T-helper 2 cell treated with Interferon-gamma antibody and Interleukin-4, amounts not matched to agents 5 μg/mL and 100 μg/mL, for 36 hours (primary cell): ENCODE measurements at regions not wholly inside any gene's neighbourhood (a gene's known extent, or its start where the extent isn't known, plus 50 kb on each side); places are given as distances from the start of the nearest gene placed in this dataset.

Source experiments
- DNase-seq: peaks from one replicate; pipeline ENCODE4 v3.0.0; 2021; ENCODE audit warnings: low spot score
- H3K27ac Mint-ChIP-seq: one replicate; pipeline ENCODE4 v1.8.0; 2021; ENCODE audit warnings: mild to moderate bottlenecking, mixed read lengths
- H3K27me3 Mint-ChIP-seq: one replicate; pipeline ENCODE4 v1.8.0; 2021; ENCODE audit warnings: low read depth, mixed read lengths
- H3K36me3 Mint-ChIP-seq: one replicate; pipeline ENCODE4 v1.8.0; 2021; ENCODE audit warnings: low read depth, mixed read lengths
- H3K4me1 Mint-ChIP-seq: one replicate; pipeline ENCODE4 v1.8.0; 2021; ENCODE audit warnings: low read depth, mixed read lengths
- H3K4me3 Mint-ChIP-seq: one replicate; pipeline ENCODE4 v1.8.0; 2022; ENCODE audit warnings: mild to moderate bottlenecking, moderate library complexity, mixed read lengths
- H3K9me3 Mint-ChIP-seq: one replicate; pipeline ENCODE4 v1.8.0; 2021; ENCODE audit warnings: mixed read lengths

DNA sequence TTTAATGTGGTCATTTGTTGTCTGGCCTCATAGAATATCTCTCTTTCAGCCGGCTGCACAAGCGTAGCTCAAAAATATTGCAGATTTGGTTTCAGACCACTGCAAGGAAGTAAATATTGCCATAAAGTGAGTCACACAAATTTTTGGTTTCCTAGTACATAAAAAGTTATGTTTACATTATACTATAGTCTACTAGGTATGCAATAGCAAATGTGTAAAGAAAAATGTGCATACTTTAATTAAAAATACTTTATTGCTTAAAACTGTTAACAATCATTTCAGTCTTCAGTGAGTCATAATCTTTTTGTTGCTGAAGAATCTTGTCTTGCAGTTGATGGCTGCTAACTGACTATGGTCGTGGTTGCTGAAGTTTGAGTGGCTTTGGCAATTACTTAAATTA lies 425.1 kb upstream of the ROBO1 start:
- no peaks in the 10 kb centered on the region for H3K4me1 Mint-ChIP-seq
- H3K27ac Mint-ChIP-seq, result no peak overlapping the region
- no peak overlapping the region for H3K4me3 Mint-ChIP-seq
- H3K36me3 Mint-ChIP-seq, result no peaks in the 10 kb centered on the region
- H3K9me3 Mint-ChIP-seq, result peaks cover 47% of the 10 kb centered on the region
- DNase-seq, result no peak
- H3K27me3 Mint-ChIP-seq, result no peaks in the 10 kb centered on the region

DNA sequence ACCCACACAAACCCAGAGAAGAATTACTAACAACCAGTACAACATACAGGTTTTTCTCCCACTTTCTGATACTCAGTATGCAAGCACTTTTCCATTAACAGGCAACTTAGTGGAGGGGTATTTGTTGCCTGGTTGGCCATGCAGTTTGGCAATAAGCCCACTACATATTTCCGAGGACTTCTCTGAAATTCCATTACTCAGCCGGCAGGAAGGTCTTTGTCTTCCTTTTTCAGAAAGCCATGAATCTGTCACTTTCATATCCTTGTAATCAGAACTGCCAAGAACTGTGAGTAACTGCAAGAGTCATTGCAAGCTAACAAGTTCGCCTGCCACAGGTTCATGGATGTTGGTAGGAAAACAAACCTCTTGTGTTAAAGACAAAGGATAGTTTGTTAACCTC lies 422.3 kb upstream of the ROBO1 start:
- H3K27me3 Mint-ChIP-seq, result no peaks in the 10 kb centered on the region
- peaks cover 54% of the 10 kb centered on the region for H3K9me3 Mint-ChIP-seq
- no peak overlapping the region for H3K4me3 Mint-ChIP-seq
- DNase-seq, result no peak
- H3K27ac Mint-ChIP-seq, result no peak overlapping the region
- no peaks in the 10 kb centered on the region for H3K4me1 Mint-ChIP-seq
- no peaks in the 10 kb centered on the region for H3K36me3 Mint-ChIP-seq

DNA sequence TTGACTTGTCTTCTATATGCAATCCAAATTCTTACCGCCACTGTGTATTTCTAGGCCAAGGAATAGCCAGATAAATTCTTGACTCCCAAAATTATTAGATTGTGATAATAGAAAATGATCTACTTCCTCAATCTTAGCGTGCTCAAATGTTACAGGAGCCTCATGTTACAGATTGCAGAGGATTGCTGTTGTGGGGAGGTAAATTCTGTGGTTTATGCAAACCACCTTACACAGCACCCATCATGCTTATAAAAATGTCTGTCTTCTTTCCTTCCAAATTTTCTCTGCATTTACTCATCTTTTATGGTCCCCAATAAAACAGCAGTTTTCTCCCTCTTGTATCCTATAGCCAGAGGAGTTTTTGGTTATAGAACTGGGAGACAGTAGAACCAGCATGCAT lies 420.2 kb upstream of the ROBO1 start:
- DNase-seq, result no peak
- H3K36me3 Mint-ChIP-seq, result no peaks in the 10 kb centered on the region
- no peaks in the 10 kb centered on the region for H3K27me3 Mint-ChIP-seq
- no peaks in the 10 kb centered on the region for H3K4me1 Mint-ChIP-seq
- H3K4me3 Mint-ChIP-seq, result no peak overlapping the region
- no peak overlapping the region for H3K27ac Mint-ChIP-seq
- peaks cover 43% of the 10 kb centered on the region for H3K9me3 Mint-ChIP-seq

DNA sequence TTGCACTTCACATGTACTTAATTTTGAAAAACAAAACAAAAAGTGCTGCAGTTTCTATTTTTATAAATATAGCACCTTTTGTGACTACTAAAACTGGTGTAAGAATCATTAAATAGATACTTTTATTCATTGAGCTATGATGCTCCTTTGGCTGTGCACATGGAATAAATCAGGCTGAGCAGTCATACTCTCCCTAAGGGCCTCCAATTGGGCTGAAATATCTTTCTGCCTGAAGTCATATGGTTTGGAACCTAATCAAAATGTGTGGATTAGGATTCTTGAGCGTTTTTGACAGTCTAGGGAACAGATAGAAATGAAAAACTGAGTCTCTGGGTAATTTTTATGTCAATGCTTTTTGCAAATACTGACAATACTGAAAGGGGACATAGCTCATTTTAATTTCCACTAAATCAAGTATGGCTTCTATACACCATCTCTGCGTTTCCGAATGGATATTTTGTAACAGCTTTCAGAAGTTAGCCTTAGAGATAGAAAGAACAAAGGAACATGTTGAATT lies 392.2 kb upstream of the ROBO1 start:
- H3K36me3 Mint-ChIP-seq, result no peaks in the 10 kb centered on the region
- H3K4me3 Mint-ChIP-seq, result no peak overlapping the region
- peaks cover 31% of the 10 kb centered on the region for H3K9me3 Mint-ChIP-seq

DNA sequence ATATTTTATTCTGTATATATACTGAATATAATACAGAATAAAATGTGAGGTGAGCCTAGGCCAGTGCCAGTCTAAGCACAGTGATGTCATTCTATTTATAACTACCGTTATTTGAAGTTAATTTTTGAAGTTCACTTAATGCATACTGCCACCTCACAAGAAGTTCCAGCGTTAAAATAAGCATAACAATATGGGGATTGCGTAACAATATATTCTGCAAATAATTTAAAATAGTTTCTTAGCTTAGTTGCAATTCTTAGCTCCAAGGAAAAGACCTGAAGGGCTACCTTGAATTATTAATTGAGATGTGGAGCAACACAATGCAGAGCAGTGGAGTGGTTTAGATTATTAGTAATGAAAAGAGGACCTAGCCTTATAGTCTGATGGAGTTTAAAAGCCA lies 390.5 kb upstream of the ROBO1 start:
- H3K9me3 Mint-ChIP-seq, result peaks cover 29% of the 10 kb centered on the region
- no peaks in the 10 kb centered on the region for H3K36me3 Mint-ChIP-seq
- no peaks in the 10 kb centered on the region for H3K27me3 Mint-ChIP-seq
- no peak overlapping the region for H3K27ac Mint-ChIP-seq
- no peaks in the 10 kb centered on the region for H3K4me1 Mint-ChIP-seq
- no peak for DNase-seq
- H3K4me3 Mint-ChIP-seq, result no peak overlapping the region

More for the DNA sequence above, 392.2 kb upstream of the ROBO1 start:
- no peak for DNase-seq
- Mint-ChIP-seq H3K27ac (no peak overlapping the region), H3K27me3 (no peaks in the 10 kb centered on the region), H3K4me1 (no peaks in the 10 kb centered on the region)

DNA sequence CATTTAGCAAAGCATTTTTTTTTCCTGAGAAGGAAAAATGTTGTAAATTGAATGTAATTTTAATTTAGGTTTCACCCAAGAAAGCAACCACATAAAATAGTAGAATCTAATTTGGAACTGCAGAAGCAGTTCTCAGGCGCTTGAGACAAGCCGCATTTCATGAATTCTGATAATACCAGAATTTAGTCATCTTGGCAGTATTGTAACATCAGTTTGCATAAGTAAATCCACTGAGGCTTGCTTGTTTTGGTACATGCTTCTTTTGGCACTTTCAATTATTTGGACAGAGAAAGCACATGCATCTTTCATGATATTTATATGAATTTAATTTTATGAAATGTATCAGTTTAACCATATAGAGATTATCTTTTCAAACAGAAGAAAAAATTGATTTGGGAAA lies 389.7 kb upstream of the ROBO1 start:
- Mint-ChIP-seq H3K27me3 (no peaks in the 10 kb centered on the region), H3K4me3 (no peak overlapping the region), H3K36me3 (no peaks in the 10 kb centered on the region), H3K27ac (no peak overlapping the region), H3K4me1 (no peaks in the 10 kb centered on the region), H3K9me3 (peaks cover 35% of the 10 kb centered on the region)
- DNase-seq, result no peak

DNA sequence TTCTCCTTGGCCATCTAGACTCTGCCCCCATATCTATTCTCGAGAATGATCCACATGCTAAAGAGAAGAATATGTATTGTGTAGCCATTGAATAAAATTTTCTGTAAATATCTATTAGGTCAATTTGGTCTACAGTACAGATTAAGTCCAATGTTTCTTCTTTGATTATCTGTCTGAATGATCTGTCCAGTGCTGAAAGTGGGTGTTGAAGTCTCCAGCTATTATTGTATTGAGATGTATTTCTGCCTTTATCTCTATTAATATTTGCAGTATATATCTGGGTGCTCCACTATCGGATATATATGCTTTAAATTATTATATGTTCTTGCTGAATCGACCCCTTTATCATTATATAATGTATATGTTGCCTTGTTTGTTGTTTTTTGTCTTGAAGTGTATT lies 384.9 kb upstream of the ROBO1 start:
- Mint-ChIP-seq H3K27ac (no peak overlapping the region), H3K9me3 (peaks cover 55% of the 10 kb centered on the region), H3K27me3 (no peaks in the 10 kb centered on the region), H3K4me1 (no peaks in the 10 kb centered on the region), H3K4me3 (no peak overlapping the region), H3K36me3 (no peaks in the 10 kb centered on the region)
- DNase-seq, result no peak

DNA sequence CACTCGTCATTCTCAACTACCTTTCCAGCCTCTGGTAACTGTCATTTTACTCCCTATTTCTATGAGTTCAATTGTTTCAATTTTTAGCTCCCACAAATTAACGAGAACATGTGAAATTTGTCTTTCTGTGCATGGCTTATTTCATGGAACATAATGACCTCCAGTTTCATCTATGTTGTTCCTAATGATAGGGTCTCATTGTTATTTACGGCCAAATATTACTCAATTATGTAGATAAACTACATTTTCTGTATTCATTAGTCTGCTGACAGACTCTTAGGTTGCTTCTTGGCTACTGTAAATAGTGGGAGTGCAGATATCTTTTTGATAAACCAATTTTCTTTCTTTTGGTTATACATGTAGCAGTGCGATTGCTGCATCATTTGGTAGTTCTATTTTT lies 374.9 kb upstream of the ROBO1 start:
- Mint-ChIP-seq H3K36me3 (no peaks in the 10 kb centered on the region), H3K9me3 (peaks cover 60% of the 10 kb centered on the region)

DNA sequence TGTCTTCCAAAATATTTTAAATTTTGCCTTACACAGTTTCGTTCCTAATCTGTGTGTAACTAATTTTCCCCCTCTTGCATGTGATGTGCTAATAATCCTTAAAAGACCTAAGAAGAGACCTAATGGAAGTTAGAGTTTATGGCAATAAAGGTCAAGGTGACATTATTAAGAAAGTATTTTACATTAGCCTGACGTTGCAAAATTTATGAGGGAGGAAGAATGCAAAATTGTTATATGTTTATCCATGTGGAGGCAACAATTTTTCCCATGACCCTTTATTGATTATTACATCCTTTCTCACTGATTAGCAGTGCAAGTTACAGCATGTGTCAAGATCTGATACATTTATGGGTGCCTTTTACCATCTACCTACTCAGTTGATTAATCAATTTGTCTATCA lies 373.8 kb upstream of the ROBO1 start:
- no peak overlapping the region for H3K4me3 Mint-ChIP-seq
- H3K9me3 Mint-ChIP-seq, result peaks cover 63% of the 10 kb centered on the region
- H3K27ac Mint-ChIP-seq, result no peak overlapping the region
- DNase-seq, result no peak
- no peaks in the 10 kb centered on the region for H3K4me1 Mint-ChIP-seq
- no peaks in the 10 kb centered on the region for H3K36me3 Mint-ChIP-seq
- H3K27me3 Mint-ChIP-seq, result no peaks in the 10 kb centered on the region

More for the DNA sequence above, 374.9 kb upstream of the ROBO1 start:
- no peaks in the 10 kb centered on the region for H3K4me1 Mint-ChIP-seq
- H3K27ac Mint-ChIP-seq, result no peak overlapping the region
- no peaks in the 10 kb centered on the region for H3K27me3 Mint-ChIP-seq
- no peak for DNase-seq
- no peak overlapping the region for H3K4me3 Mint-ChIP-seq

DNA sequence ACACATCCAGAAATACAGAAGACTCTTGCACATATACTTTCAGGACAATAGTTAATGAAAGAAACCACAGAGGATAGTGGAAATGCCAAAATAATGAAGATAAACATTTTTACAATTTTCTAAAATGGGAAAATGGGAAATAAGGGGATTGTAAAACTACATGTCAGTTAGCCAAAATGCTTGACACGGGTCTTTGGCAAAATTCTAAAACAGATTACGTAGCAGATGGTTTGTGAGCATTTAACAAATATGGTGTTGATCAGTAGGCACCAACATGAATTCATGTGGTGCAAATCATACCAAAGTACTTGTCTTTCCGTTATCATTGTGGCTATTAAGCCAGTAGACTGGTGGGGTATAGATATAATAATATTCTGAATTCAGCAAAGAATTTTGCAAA lies 348.5 kb upstream of the ROBO1 start:
- Mint-ChIP-seq H3K36me3 (no peaks in the 10 kb centered on the region), H3K27me3 (no peaks in the 10 kb centered on the region), H3K27ac (no peak overlapping the region), H3K4me3 (no peak overlapping the region), H3K4me1 (no peaks in the 10 kb centered on the region), H3K9me3 (peaks cover 40% of the 10 kb centered on the region)
- DNase-seq, result no peak

DNA sequence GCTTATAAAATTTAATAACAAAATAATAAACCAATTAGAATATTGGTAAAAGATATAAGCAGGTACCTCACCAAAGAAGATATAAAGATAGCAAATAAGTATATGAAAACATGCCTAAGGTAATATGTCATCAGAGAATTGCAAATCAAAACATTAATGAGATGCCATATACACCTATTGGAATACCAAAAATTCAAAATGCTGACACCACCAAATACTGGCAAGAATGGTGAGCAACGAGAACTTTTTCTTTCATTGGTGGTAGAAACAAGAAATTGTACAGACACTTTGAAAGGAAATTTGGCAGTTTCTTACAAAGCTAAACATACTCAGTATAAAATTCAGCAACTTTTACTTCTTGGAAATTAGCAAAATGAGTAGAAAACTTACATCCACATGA lies 346.9 kb upstream of the ROBO1 start:
- H3K27ac Mint-ChIP-seq, result no peak overlapping the region

DNA sequence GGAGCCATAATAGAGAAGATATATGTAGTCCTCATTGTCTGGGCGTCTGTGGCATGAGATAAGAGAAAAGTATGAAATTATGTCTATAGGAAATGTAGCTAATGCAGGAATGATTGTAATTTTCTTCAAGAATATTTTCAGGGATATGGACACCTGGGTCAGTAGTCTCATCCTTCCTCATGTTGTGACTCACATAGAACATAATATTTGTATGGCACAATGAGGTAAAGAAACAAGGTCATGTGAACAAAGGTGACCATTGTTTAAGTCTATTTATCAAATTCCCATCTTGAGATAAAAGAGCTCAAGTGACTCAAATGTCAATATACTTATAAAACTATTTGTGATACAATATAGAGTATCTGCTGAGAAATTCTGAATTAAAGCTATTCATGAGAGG lies 345.5 kb upstream of the ROBO1 start:
- Mint-ChIP-seq H3K4me1 (no peaks in the 10 kb centered on the region), H3K36me3 (no peaks in the 10 kb centered on the region), H3K27me3 (no peaks in the 10 kb centered on the region), H3K27ac (no peak overlapping the region), H3K4me3 (no peak overlapping the region), H3K9me3 (peaks cover 38% of the 10 kb centered on the region)
- no peak for DNase-seq

More for the DNA sequence above, 346.9 kb upstream of the ROBO1 start:
- no peaks in the 10 kb centered on the region for H3K27me3 Mint-ChIP-seq
- no peak for DNase-seq
- H3K4me1 Mint-ChIP-seq, result no peaks in the 10 kb centered on the region
- no peak overlapping the region for H3K4me3 Mint-ChIP-seq
- H3K9me3 Mint-ChIP-seq, result peaks cover 37% of the 10 kb centered on the region
- H3K36me3 Mint-ChIP-seq, result no peaks in the 10 kb centered on the region

DNA sequence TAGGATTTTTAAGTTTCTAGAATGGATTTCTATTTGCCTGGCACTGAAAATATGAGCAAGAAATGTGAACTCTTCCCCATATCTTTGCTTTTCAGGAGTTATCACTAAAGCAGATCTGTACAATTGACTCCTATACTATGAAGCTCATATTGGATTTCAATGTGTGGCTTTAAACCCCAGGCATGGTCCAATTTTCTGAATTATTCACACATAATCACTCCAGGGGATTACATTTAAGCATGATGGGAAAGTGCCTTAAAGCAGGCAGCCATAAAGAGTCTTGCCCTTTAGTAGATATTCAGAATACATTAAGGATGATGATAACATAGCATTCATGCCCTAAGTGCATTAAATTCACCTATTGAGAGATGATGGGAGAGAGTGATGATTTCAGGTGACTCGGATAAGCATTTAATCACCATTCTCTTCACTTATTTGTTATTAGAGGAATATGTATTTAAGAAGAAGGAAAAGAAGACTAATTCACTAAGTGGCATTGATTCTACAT lies 331.8 kb upstream of the ROBO1 start:
- no peak overlapping the region for H3K4me3 Mint-ChIP-seq

DNA sequence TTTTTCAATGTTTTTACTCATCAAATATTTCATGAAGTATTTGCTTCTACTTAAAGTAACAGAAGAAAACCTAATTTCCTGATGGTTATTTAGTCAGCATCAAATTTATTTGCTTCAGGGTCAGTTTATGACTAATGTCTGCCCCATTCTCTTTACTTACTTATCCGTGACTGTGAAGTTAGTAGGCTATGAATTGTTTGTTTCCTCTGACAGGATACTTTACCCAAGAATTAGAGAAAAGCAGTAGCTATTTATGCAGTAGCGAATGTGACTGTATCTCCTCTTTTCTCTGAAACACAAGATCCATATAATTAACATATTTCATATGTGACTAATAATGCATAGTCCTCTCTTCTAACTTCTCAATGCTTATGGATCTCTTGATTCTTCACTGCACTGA lies 329.9 kb upstream of the ROBO1 start:
- H3K27me3 Mint-ChIP-seq, result no peaks in the 10 kb centered on the region
- no peaks in the 10 kb centered on the region for H3K36me3 Mint-ChIP-seq
- H3K4me3 Mint-ChIP-seq, result no peak overlapping the region
- DNase-seq, result no peak
- no peaks in the 10 kb centered on the region for H3K4me1 Mint-ChIP-seq
- H3K9me3 Mint-ChIP-seq, result peaks cover 21% of the 10 kb centered on the region
- no peak overlapping the region for H3K27ac Mint-ChIP-seq

More for the DNA sequence above, 331.8 kb upstream of the ROBO1 start:
- no peak for DNase-seq
- H3K27ac Mint-ChIP-seq, result no peak overlapping the region
- H3K27me3 Mint-ChIP-seq, result no peaks in the 10 kb centered on the region
- H3K36me3 Mint-ChIP-seq, result no peaks in the 10 kb centered on the region
- H3K4me1 Mint-ChIP-seq, result no peaks in the 10 kb centered on the region
- peaks cover 22% of the 10 kb centered on the region for H3K9me3 Mint-ChIP-seq

DNA sequence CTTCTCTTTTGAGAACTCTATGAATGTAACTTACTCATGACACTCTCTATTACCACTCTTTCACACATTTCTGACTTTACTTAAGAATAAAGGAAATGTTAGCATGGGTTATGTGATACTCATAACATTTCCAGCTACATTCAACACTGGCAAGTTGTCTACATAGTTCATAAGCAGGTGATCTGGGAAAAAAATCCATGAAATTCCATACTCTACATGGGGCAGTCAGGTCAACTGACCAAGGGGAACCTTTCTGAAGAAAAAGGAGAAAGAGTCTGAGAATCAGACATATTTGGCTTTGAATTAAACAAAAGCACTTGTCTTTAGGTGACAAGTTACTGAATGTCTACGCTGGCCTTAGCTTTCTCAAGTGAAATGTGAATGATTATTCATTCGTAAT lies 329.1 kb upstream of the ROBO1 start:
- DNase-seq, result no peak
- Mint-ChIP-seq H3K4me1 (no peaks in the 10 kb centered on the region), H3K36me3 (no peaks in the 10 kb centered on the region), H3K9me3 (peaks cover 28% of the 10 kb centered on the region), H3K27me3 (no peaks in the 10 kb centered on the region), H3K4me3 (no peak overlapping the region), H3K27ac (no peak overlapping the region)
